ENCODE measurements at regions not wholly inside any gene's neighbourhood (a gene's known extent, or its start where the extent isn't known, plus 50 kb on each side); places are given as distances from the start of the nearest gene placed in this dataset.

DNA sequence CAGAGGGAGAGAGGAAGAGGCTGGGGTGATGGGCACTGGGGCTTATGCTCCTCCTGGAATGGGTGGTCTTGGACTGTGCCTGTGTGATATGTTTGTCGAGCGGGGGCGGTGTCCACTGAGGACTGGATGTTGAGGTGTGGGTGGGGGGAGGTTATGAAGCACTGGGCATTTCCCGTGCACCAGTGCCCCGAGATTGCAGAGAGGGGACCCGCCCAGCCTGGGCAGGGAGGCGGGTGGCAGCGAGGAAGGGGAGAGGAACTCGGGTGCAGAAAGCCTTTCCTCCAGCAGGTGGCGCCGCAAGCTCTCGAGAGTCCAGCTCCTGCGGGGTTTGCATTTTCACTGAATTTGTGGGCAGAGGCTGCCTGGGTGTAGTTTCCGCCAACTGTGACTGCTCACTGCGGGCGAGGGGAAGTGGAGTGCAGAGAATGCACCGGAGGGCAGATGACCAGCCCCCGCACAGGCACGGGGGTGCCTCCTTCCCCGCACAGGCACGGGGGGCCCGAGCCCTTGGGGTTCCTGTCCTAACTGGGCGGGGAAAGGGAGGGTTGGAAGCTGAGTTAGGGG is 190.6 kb downstream of the SEC14L1 start (continued):
- TF ChIP-seq CHD7 (IDR thresholded peaks at IDR 0.05; ENCODE audit: insufficient replicate concordance, low read length) (no peak), TAF1 (IDR thresholded peaks at IDR 0.05; ENCODE audit: low read depth, low read length) (no peak), RAD21 (IDR thresholded peaks at IDR 0.05 in 1 of 2, conservative IDR thresholded peaks at IDR 0.05 in 1 of 2; ENCODE audit: low read depth in 2 of 2, low read length in 2 of 2) (peak; percentile 97), TCF12 (IDR thresholded peaks at IDR 0.05; ENCODE audit: low read depth, low read length) (no peak), SRF (IDR thresholded peaks at IDR 0.05; ENCODE audit: low read depth, low read length) (no peak), MAFK (IDR thresholded peaks at IDR 0.05; ENCODE audit: low read depth, low read length) (no peak), SIN3A (conservative IDR thresholded peaks at IDR 0.05 in 1 of 2, IDR thresholded peaks at IDR 0.05 in 1 of 2; ENCODE audit: low read depth in 1 of 2, low read length in 2 of 2) (no peak), HDAC2 (IDR thresholded peaks at IDR 0.05; ENCODE audit: borderline replicate concordance in 1 of 2, low read depth in 2 of 2, low read length in 2 of 2) (no peak), GTF2F1 (IDR thresholded peaks at IDR 0.05; ENCODE audit: borderline replicate concordance, low read depth, low read length) (no peak)
